GM23248 (cell line): ENCODE measurements at regions not wholly inside any gene's neighbourhood (a gene's known extent, or its start where the extent isn't known, plus 50 kb on each side); places are given as distances from the start of the nearest gene placed in this dataset.
"Not testable (repeated sequence)": the region's sequence is repeated elsewhere in the genome, so short reads cannot be mapped to it uniquely, and the experiment has no call there.

Source experiments
- DNase-seq: peaks from one replicate; pipeline ENCODE4 v3.0.0-alpha.2; 2015
- H2AFZ ChIP-seq: fragments of 200-600 bp; sonication (generic); 2 replicates; pipeline ENCODE4 v1.6.1; 2016; ENCODE audit warnings: antibody characterized with exemption
- H3F3A ChIP-seq: fragments of 200-600 bp; sonication (generic); 2 replicates; pipeline ENCODE4 v1.6.1; 2016; ENCODE audit warnings: mild to moderate bottlenecking, antibody characterized with exemption, mixed run types; ENCODE audit not compliant: insufficient read depth
- H3K27ac ChIP-seq: fragments of 200-600 bp; sonication (generic); 2 replicates; pipeline ENCODE4 v1.5.1; 2016; ENCODE audit warnings: mild to moderate bottlenecking
- H3K27me3 ChIP-seq: fragments of 200-600 bp; sonication (generic); replicated peaks from 2 replicates; pipeline ENCODE4 v1.6.1; 2016; ENCODE audit warnings: mild to moderate bottlenecking; ENCODE audit not compliant: insufficient read depth
- H3K36me3 ChIP-seq: fragments of 200-600 bp; sonication (generic); 2 replicates; pipeline ENCODE4 v1.6.1; 2016; ENCODE audit warnings: low read depth, mild to moderate bottlenecking
- H3K4me1 ChIP-seq: fragments of 200-600 bp; sonication (generic); 2 replicates; pipeline ENCODE4 v1.6.1; 2016; ENCODE audit warnings: mild to moderate bottlenecking; ENCODE audit not compliant: insufficient read depth
- H3K4me2 ChIP-seq: fragments of 200-600 bp; sonication (generic); one replicate; pipeline ENCODE4 v1.6.1; 2016; ENCODE audit warnings: mild to moderate bottlenecking; ENCODE audit not compliant: unreplicated experiment
- H3K4me3 ChIP-seq: fragments of 200-600 bp; sonication (generic); 2 replicates; pipeline ENCODE4 v1.5.1; 2016; ENCODE audit warnings: mild to moderate bottlenecking
- H3K79me2 ChIP-seq: fragments of 200-600 bp; sonication (generic); 2 replicates; pipeline ENCODE4 v1.6.1; 2016; ENCODE audit warnings: mild to moderate bottlenecking; ENCODE audit not compliant: insufficient read depth
- H3K9ac ChIP-seq: fragments of 200-600 bp; sonication (generic); 2 replicates; pipeline ENCODE4 v1.6.1; 2016; ENCODE audit warnings: mild to moderate bottlenecking
- H3K9me2 ChIP-seq: fragments of 200-600 bp; sonication (generic); 2 replicates; pipeline ENCODE4 v1.6.1; 2016; ENCODE audit warnings: mixed run types, mild to moderate bottlenecking, moderate library complexity; ENCODE audit not compliant: insufficient read depth
- H3K9me3 ChIP-seq: fragments of 200-600 bp; sonication (generic); one replicate; pipeline ENCODE4 v1.6.1; 2017; ENCODE audit warnings: low read depth
- H4K20me1 ChIP-seq: fragments of 200-600 bp; sonication (generic); 2 replicates; pipeline ENCODE4 v1.6.0; 2016; ENCODE audit not compliant: insufficient read depth
- EZH2 ChIP-seq: fragments of 200-600 bp; sonication (generic); IDR thresholded peaks from 2 replicates; pipeline ENCODE4 v1.6.1; 2018; ENCODE audit warnings: antibody characterized with exemption, mild to moderate bottlenecking; ENCODE audit not compliant: insufficient read depth, poor library complexity, severe bottlenecking
- EZH2phosphoT487 ChIP-seq: fragments of 200-600 bp; sonication (generic); IDR thresholded peaks from 2 replicates; pipeline ENCODE4 v1.6.1; 2018; ENCODE audit warnings: antibody characterized with exemption, moderate library complexity, mild to moderate bottlenecking, low read depth; ENCODE audit not compliant: insufficient read depth
- WGBS, 2 experiments: methylation state at CpG; one replicate each; pipeline ENCODE4 v1.1.6; 2015 to 2017; ENCODE audit warnings: low lambda C conversion rate in 2 of 2, low coverage in 1 of 2; ENCODE audit errors: missing lambda C conversion rate in 2 of 2; 5-methylcytosine and 5-hydroxymethylcytosine counted together
- in situ Hi-C: fragments of 300-500 bp; cut with MboI; formaldehyde crosslinking; loops from 2 replicates; pipeline ENCODE4 v1.15.0; 2020

DNA sequence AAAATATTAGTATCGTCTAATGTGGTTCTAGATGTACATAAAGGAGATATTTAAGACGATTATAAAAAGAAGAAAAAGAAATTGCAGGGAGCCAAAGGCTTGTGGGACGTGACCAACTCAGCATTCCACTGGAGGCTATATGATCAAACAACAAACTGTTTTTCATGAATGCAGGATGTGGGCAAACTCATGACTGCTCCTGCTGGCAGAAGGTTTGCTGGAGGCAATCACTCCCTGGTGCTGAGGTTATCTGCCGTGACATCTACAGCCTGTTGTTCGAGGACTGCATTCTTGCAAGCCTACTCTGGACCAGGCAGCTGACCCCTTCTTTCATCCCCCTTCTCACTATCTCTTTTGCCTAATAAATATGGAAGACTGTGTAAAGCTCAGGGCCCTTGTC lies 518.1 kb downstream of the UQCRFS1 start:
- TF ChIP-seq EZH2, result no peak
- no peak for TF ChIP-seq EZH2phosphoT487
- Histone ChIP-seq H4K20me1 (no peaks in the 10 kb centered on the region), H2AFZ (no peak overlapping the region), H3K36me3 (no peaks in the 10 kb centered on the region), H3K79me2 (no peaks in the 10 kb centered on the region), H3K27me3 (peaks cover 4% of the 10 kb centered on the region; the same call in 1 of the 2 replicates), H3F3A (no peaks in the 10 kb centered on the region), H3K9me3 (no peaks in the 10 kb centered on the region), H3K27ac (no peak overlapping the region), H3K4me1 (no peaks in the 10 kb centered on the region), H3K9me2 (0 out of 2 replicates have a peak, but pooled peaks cover 6% of the 10 kb centered on the region), H3K4me2 (no peak overlapping the region), H3K4me3 (no peak overlapping the region), H3K9ac (no peak overlapping the region)
- WGBS, 2 experiments, result 25 to 28% methylated on average over 5 of the region's 5 CpGs
- DNase-seq, result no peak
- in situ Hi-C loops, result no loop called here

DNA sequence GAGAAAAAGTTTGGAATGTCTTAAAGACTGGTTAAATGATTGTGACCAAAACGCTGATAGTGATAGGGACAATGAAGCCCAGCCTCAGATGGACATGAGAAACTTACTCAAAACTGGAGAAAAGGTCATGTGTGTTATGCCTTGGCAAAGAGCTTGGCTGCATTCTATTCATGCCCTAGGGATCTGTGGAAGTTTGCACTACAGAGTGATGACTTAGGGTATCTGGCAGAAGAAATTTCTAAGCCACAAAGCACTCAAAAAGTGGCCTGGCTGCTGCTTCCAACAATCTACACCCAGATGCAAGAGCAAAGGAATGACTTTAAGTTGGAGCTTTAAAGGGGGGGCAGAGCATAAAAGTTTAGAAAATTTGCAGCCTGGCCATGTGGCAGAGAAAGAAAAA lies 521.3 kb downstream of the UQCRFS1 start:
- DNase-seq, result peak; percentile 5
- H3F3A ChIP-seq, result no peaks in the 10 kb centered on the region
- H2AFZ ChIP-seq, result no peak overlapping the region
- no peaks in the 10 kb centered on the region for H3K9me2 ChIP-seq
- H3K79me2 ChIP-seq, result no peaks in the 10 kb centered on the region
- WGBS, 2 experiments, result 5 to 6% methylated on average over 1 of the region's 1 CpG
- H3K9ac ChIP-seq, result no peak overlapping the region
- no peaks in the 10 kb centered on the region for H4K20me1 ChIP-seq
- in situ Hi-C loops, result no loop called here
- H3K9me3 ChIP-seq, result no peaks in the 10 kb centered on the region
- no peak overlapping the region for H3K27ac ChIP-seq
- TF ChIP-seq EZH2phosphoT487, result no peak
- TF ChIP-seq EZH2, result no peak
- no peaks in the 10 kb centered on the region for H3K4me1 ChIP-seq
- no peak overlapping the region for H3K4me2 ChIP-seq
- no peaks in the 10 kb centered on the region; the same call in 1 of the 2 replicates for H3K27me3 ChIP-seq
- no peak overlapping the region for H3K4me3 ChIP-seq
- no peaks in the 10 kb centered on the region for H3K36me3 ChIP-seq

- WGBS, 2 experiments, result 67 to 73% methylated on average over 7 of the region's 7 CpGs
- H3K9me2 ChIP-seq, H3K79me2 ChIP-seq, H4K20me1 ChIP-seq, DNase-seq, H3K27ac ChIP-seq, H3K9ac ChIP-seq, H3F3A ChIP-seq, in situ Hi-C loops, H3K36me3 ChIP-seq, H3K9me3 ChIP-seq, H3K4me3 ChIP-seq, H3K4me1 ChIP-seq, H2AFZ ChIP-seq, H3K27me3 ChIP-seq, H3K4me2 ChIP-seq: not testable (repeated sequence)
Observed at GRCh38 chr19:28689464-28689863, 523.5 kb downstream of the UQCRFS1 start.

- Histone ChIP-seq H3K79me2 (no peaks in the 10 kb centered on the region), H3K36me3 (no peaks in the 10 kb centered on the region), H4K20me1 (no peaks in the 10 kb centered on the region), H3K9me3 (no peaks in the 10 kb centered on the region), H3K9ac (no peak overlapping the region), H3K4me2 (no peak overlapping the region), H3K4me1 (no peaks in the 10 kb centered on the region), H3F3A (no peaks in the 10 kb centered on the region), H3K4me3 (no peak overlapping the region), H2AFZ (no peak overlapping the region), H3K27ac (no peak overlapping the region), H3K9me2 (no peaks in the 10 kb centered on the region), H3K27me3 (0 out of 2 replicates have a peak, but pooled peaks cover 3% of the 10 kb centered on the region)
- in situ Hi-C loops, result no loop called here
- TF ChIP-seq EZH2phosphoT487 (no peak), EZH2 (no peak)
- 11 to 31% methylated on average over 1 of the region's 1 CpG for WGBS, 2 experiments
- peak; percentile 23 for DNase-seq
Observed at GRCh38 chr19:28687296-28687695, 525.7 kb downstream of the UQCRFS1 start.

- TF ChIP-seq EZH2 (no peak), EZH2phosphoT487 (no peak)
- H3K4me2 ChIP-seq, result no peak overlapping the region
- in situ Hi-C loops, result no loop called here
Observed at GRCh38 chr19:28686756-28687155, 526.2 kb downstream of the UQCRFS1 start.

More at GRCh38 chr19:28686756-28687155, 526.2 kb downstream of the UQCRFS1 start:
- H3K9me2 ChIP-seq, result no peaks in the 10 kb centered on the region
- no peak overlapping the region for H2AFZ ChIP-seq
- no peak overlapping the region for H3K27ac ChIP-seq
- H3K9ac ChIP-seq, result no peak overlapping the region
- no peaks in the 10 kb centered on the region for H3F3A ChIP-seq
- H3K4me3 ChIP-seq, result no peak overlapping the region
- no peaks in the 10 kb centered on the region for H3K79me2 ChIP-seq
- 17 to 18% methylated on average over 2 of the region's 2 CpGs for WGBS, 2 experiments
- H3K36me3 ChIP-seq, result no peaks in the 10 kb centered on the region
- 0 out of 2 replicates have a peak, but pooled peaks cover 5% of the 10 kb centered on the region for H3K27me3 ChIP-seq
- no peak for DNase-seq
- H4K20me1 ChIP-seq, result no peaks in the 10 kb centered on the region
- no peaks in the 10 kb centered on the region for H3K4me1 ChIP-seq
- no peaks in the 10 kb centered on the region for H3K9me3 ChIP-seq
